ENCODE measurements at regions not wholly inside any gene's neighbourhood (a gene's known extent, or its start where the extent isn't known, plus 50 kb on each side); places are given as distances from the start of the nearest gene placed in this dataset.

DNA sequence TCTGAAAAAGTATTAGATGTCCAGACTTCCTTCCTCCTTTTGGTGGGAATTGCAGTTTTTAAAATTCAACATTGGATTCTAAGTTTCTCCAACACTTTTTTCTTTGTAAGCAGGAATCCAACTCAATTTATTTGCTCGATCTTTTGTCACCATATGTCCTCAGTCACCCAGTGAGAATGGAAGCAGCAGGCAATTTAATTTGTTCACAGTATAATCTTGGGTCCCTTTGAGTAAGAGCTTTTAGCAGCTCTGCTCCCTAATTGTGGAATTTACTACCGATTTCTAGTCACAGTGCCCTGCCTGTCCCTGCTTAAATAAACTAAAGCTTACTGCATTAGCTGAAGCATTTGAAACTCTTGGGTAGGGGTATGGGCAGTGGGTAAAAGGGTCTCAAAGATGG lies 98.6 kb downstream of the BTBD3 start:
- no peak for TF ChIP-seq POLR2A (IDR thresholded peaks at IDR 0.05)
- TF ChIP-seq, protein P1, sequence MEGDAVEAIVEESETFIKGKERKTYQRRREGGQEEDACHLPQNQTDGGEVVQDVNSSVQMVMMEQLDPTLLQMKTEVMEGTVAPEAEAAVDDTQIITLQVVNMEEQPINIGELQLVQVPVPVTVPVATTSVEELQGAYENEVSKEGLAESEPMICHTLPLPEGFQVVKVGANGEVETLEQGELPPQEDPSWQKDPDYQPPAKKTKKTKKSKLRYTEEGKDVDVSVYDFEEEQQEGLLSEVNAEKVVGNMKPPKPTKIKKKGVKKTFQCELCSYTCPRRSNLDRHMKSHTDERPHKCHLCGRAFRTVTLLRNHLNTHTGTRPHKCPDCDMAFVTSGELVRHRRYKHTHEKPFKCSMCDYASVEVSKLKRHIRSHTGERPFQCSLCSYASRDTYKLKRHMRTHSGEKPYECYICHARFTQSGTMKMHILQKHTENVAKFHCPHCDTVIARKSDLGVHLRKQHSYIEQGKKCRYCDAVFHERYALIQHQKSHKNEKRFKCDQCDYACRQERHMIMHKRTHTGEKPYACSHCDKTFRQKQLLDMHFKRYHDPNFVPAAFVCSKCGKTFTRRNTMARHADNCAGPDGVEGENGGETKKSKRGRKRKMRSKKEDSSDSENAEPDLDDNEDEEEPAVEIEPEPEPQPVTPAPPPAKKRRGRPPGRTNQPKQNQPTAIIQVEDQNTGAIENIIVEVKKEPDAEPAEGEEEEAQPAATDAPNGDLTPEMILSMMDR (IDR thresholded peaks at IDR 0.05): no peak
